Thyroid gland (tissue), 4 donors: ENCODE measurements at regions not wholly inside any gene's neighbourhood (a gene's known extent, or its start where the extent isn't known, plus 50 kb on each side); places are given as distances from the start of the nearest gene placed in this dataset.
A peak's percentile ranks its signal among the peaks of the same experiment; 100 is the strongest.

Experiments used
- DNase-seq, 2 donors: peaks; one replicate each; pipeline ENCODE4 v3.0.0-alpha.2; 2019
- H3K27ac ChIP-seq, 3 donors: fragments of 200-600 bp; sonication (generic); 1 replicate in 2 of 3; 2 replicates in 1 of 3; pipeline ENCODE4 v1.5.1; 2016 to 2019; ENCODE audit warnings: mild to moderate bottlenecking in 1 of 3, moderate library complexity in 1 of 3
- H3K27me3 ChIP-seq: fragments of 200-600 bp; sonication (generic); one replicate; pipeline ENCODE4 v1.5.1; 2019
- H3K36me3 ChIP-seq, 2 donors: fragments of 200-600 bp; sonication (generic); one replicate each; pipeline ENCODE4 v1.5.1; 2016 to 2019
- H3K4me1 ChIP-seq, 2 donors: fragments of 200-600 bp; sonication (generic); one replicate each; pipeline ENCODE4 v1.5.1; 2017 to 2019
- H3K4me3 ChIP-seq, 3 donors: fragments of 200-600 bp; sonication (generic); replicated peaks in 1 of 3; 1 replicate in 2 of 3; 2 replicates in 1 of 3; pipeline ENCODE4 v1.5.1; 2016; ENCODE audit warnings: mild to moderate bottlenecking in 1 of 3
- H3K9me3 ChIP-seq: fragments of 200-600 bp; sonication (generic); one replicate; pipeline ENCODE4 v1.5.1; 2017
- CTCF ChIP-seq, 6 experiments: fragments of 200-600 bp in 3 of 6; fragments of 450-650 bp in 3 of 6; sonication (generic) in 3 of 6; IDR thresholded peaks; one replicate each; pipeline ENCODE4 v1.5.1; 2016 to 2019; ENCODE audit warnings: antibody characterized with exemption in 6 of 6, mild to moderate bottlenecking in 2 of 6, inconsistent platforms in 1 of 6, moderate library complexity in 1 of 6
- POLR2A ChIP-seq, 2 donors: fragments of 450-650 bp; IDR thresholded peaks; one replicate each; pipeline ENCODE4 v1.6.1; 2017; ENCODE audit warnings: antibody characterized with exemption in 2 of 2, mild to moderate bottlenecking in 2 of 2, moderate library complexity in 1 of 2
- WGBS, 2 donors: methylation state at CpG; one replicate each; pipeline ENCODE4 v1.1.5; 2017; 5-methylcytosine and 5-hydroxymethylcytosine counted together
- intact Hi-C: fragments of 100-400 bp; cut with DNase I; formaldehyde crosslinking; loops from one replicate; pipeline ENCODE4 v1.15.1; 2023

DNA sequence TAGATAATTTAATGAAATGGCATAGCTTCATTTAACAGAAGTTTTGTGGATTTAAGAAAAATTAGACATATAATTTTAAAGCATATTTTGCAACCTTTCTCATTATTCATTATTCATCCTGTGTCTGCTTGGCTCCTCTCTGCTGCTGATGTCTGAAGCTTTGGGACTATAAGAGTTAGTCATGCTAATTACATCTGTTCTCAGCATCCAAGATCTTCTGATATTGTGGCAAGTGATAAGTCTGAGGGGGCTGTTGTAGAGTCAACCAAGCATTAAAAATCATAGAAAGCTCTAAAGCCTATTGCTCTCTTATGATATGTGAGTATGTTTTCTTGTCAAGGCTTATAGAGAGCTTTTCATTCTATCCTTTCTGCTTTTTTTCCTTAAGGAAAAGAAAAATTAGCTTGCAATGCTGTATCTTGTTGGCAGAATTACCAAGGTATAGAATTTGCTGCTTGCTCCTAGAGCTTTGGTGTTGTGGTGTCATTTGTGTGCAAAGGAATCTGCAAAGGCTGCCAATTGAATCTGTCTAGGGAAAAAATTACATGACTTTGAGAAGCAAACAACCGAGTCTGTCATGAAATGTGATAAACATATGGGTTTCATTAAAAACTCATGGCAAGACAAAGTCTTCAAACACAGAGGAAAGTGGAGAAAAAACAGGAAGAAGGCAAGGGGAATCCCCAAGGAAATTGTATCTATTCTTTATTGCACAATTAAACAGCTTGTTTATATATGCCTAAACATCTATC is 156.1 kb upstream of the DAB2 start:
- Histone ChIP-seq H3K9me3 (no peaks in the 10 kb centered on the region), H3K4me1 (no peaks in the 10 kb centered on the region), H3K4me3 (no peak overlapping the region), H3K36me3 (no peaks in the 10 kb centered on the region), H3K27me3 (no peaks in the 10 kb centered on the region), H3K27ac (no peak overlapping the region)
- TF ChIP-seq POLR2A (IDR thresholded peaks at IDR 0.05) = no peak
- no peak for TF ChIP-seq CTCF (IDR thresholded peaks at IDR 0.05)
- WGBS, 2 donors = 25 to 41% methylated on average over 1 of the region's 1 CpG
- intact Hi-C loops = loop anchor here (10.0 kb wide), 1 partner anchor 1104 kb away; no protein-coding TSS in a partner anchor
- DNase-seq = no peak

GRCh38 chr5:39579750-39580149 is 155.0 kb upstream of the DAB2 start:
- Histone ChIP-seq H3K36me3 (no peaks in the 10 kb centered on the region), H3K4me1 (no peaks in the 10 kb centered on the region), H3K9me3 (no peaks in the 10 kb centered on the region), H3K4me3 (no peak overlapping the region), H3K27me3 (no peaks in the 10 kb centered on the region), H3K27ac (no peak overlapping the region)
- TF ChIP-seq POLR2A (IDR thresholded peaks at IDR 0.05) (no peak), CTCF (IDR thresholded peaks at IDR 0.05) (no peak)
- DNase-seq = no peak
- WGBS, 2 donors = 92 to 95% methylated on average over 3 of the region's 3 CpGs
- intact Hi-C loops = loop anchor here (10.0 kb wide), 1 partner anchor 1105 kb away; no protein-coding TSS in a partner anchor

DNA sequence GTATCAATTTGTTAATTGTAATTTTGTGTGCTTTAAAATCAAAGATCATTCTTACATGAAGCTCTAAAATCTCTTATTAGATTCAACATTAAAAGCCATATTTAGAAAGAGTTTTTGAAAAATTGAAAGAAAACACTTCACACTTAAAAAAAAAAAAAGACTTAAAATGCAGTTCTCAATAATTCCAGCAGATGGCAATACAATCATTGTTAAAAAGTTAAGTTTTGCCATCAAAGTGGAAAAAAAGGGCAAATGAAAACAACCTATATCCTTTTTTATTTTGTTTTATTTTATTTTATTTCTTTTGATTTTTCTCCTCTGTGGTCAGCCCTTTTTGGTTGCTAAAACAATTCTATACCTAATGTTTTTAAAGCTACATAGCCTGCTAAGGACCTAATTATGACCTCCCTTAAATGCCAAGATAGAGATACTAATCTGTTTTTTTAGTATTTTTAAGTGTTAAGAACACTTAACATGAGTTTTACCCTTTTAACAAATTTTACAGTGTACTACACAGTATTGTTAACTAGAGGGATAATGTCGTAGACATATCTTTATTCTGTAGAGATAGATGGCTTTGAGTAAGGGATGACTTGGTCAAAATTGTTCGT is 154.2 kb upstream of the DAB2 start:
- TF ChIP-seq POLR2A (IDR thresholded peaks at IDR 0.05) (no peak), CTCF (IDR thresholded peaks at IDR 0.05) (peak in 5 of 6 experiments; percentile 41 to 78 (median 46))
- Histone ChIP-seq H3K27ac (no peak overlapping the region), H3K27me3 (no peaks in the 10 kb centered on the region), H3K9me3 (no peaks in the 10 kb centered on the region), H3K36me3 (no peaks in the 10 kb centered on the region), H3K4me3 (no peak overlapping the region), H3K4me1 (no peaks in the 10 kb centered on the region)
- intact Hi-C loops = no loop called here
- DNase-seq = no peak
- WGBS, 2 donors = 57 to 64% methylated on average over 2 of the region's 2 CpGs

DNA sequence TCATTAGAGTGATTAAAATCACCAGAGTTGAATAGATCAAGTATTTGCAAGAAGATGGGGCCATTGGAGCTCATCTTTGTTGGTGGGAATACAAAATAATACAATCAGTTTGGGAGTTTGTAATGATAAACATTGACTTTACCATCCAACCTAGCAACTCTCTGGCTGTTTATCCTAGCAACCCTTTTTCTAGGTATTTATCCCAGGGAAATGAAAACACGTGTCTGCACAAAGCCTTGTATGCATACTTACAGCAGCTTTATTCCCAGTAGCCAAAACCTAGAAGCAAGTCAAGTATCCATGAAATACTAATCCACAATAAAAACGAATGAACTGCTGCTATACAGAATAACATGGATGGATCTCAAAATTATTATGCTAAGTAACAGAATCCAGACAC is 152.7 kb upstream of the DAB2 start:
- Histone ChIP-seq H3K9me3 (no peaks in the 10 kb centered on the region), H3K4me1 (no peaks in the 10 kb centered on the region), H3K36me3 (no peaks in the 10 kb centered on the region), H3K27me3 (no peaks in the 10 kb centered on the region), H3K27ac (no peak overlapping the region), H3K4me3 (no peak overlapping the region)
- intact Hi-C loops = no loop called here
- WGBS, 2 donors = 22 to 30% methylated on average over 2 of the region's 2 CpGs
- no peak for TF ChIP-seq POLR2A (IDR thresholded peaks at IDR 0.05)
- TF ChIP-seq CTCF (IDR thresholded peaks at IDR 0.05) = no peak
- DNase-seq = no peak

DNA sequence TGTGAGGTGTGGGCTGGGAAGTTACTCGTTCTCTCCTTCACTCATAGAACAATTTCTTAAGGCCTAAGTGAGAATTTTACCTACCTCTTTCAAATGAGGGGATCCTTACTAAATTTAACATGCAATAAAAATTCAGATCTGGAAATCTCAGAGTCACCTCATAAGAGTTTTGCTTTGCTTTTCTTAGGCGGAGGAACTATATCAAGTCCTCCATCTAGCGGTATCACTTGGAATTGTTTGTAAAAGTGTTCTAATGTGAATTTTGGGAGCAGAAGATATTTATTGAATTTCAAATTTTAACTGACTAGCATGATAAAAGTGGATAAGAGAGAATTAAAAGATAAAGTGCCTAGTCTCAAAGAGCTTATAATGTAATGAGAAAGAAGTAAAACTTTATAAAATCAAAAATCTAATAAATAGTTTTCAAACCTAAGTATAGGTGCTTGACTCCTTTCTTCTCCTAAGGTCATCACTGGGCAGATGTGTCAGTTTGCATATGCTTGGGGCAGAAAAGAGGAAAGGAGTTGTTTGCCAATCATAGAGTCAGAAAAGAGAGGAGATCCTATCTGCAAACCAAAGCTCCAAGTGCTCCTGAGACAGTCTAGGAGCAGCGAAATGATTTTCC is 145.7 kb upstream of the DAB2 start:
- TF ChIP-seq POLR2A (IDR thresholded peaks at IDR 0.05) (no peak), CTCF (IDR thresholded peaks at IDR 0.05) (peak; percentile 43 to 80 (median 68))
- intact Hi-C loops = no loop called here

More for the DNA sequence above, 145.7 kb upstream of the DAB2 start:
- Histone ChIP-seq H3K9me3 (no peaks in the 10 kb centered on the region), H3K4me3 (no peak overlapping the region), H3K4me1 (peaks cover 3% of the 10 kb centered on the region in 2 donors), H3K36me3 (no peaks in the 10 kb centered on the region), H3K27ac (peak overlapping the region in 1 of 3 donors; percentile 35), H3K27me3 (no peaks in the 10 kb centered on the region)
- 28 to 31% methylated on average over 4 of the region's 4 CpGs for WGBS, 2 donors
- DNase-seq = no peak
